ENCODE measurements at regions not wholly inside any gene's neighbourhood (a gene's known extent, or its start where the extent isn't known, plus 50 kb on each side); places are given as distances from the start of the nearest gene placed in this dataset.

DNA sequence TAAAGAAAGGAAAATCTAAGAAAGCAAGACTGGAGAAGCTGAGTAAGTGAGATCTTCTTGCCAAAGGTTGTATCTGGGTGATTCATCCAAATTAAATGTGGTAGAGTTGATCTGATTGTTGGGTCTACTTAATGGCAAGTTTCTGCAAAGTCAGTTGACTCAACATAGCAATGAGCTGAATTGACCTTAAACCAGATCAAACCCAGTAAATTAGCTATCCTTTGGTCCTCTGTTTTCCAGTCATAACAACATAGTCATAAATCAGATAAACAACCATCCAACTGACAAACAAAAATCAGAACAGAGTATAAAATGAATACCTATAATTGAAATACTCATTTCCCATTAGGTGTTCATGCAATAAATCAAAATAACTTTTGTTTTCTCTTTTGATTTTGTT is 142.6 kb upstream of the CFAP20DC start:
- no peak for DNase-seq (ENCODE audit: low spot score)
- no peak for TF ChIP-seq CTCF (IDR thresholded peaks at IDR 0.05)
- Histone ChIP-seq H3K27ac (no peak overlapping the region), H3K4me3 (no peak overlapping the region)

GRCh38 chr3:59191651-59192050 is 141.8 kb upstream of the CFAP20DC start:
- Histone ChIP-seq H3K4me3 (no peak overlapping the region), H3K27ac (no peak overlapping the region)
- TF ChIP-seq CTCF (IDR thresholded peaks at IDR 0.05), result no peak
- no peak for DNase-seq (ENCODE audit: low spot score)

DNA sequence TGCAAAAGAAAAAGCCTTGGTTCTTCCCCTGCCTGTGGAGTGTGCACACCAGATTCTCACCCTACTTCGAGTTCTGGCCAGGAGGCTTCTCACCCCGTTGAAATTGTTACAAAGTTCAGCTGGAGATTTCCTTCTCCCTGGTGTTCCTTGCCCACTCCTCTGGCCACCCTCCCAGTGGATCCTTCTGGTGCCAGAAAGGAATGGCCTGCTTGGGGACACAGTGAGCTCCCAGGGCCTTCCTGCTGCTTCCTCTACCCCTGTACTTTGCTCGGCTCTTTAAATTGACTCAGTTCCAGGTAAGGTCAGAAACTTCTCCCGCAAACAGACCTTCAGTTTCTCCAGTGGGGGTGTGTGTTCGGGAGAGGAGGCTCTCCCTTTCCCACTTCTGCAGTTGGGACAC is 140.1 kb upstream of the CFAP20DC start:
- no peak for TF ChIP-seq CTCF (IDR thresholded peaks at IDR 0.05)
- DNase-seq (ENCODE audit: low spot score), result no peak
- Histone ChIP-seq H3K4me3 (no peak overlapping the region), H3K27ac (no peak overlapping the region)

DNA sequence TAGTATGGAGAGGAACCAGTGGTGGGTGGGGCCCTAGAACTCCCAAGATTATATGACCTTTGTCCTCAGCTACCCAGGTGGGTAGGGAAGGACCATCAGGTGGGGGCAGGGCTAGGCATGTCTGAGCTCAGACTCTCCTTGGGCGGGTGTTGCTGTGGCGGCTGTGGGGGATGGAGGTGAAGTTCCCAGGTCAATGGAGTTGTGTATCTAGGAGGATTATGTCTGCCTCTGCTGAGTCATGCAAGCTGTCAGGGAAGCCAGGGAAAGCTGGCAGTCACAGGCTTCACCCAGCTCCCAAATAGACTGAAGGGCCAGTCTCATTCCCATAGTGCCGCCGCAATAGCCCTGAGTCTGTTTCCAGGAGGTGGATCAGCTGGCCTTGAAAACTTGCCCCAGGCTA is 139.7 kb upstream of the CFAP20DC start:
- no peak for TF ChIP-seq CTCF (IDR thresholded peaks at IDR 0.05)
- no peak for DNase-seq (ENCODE audit: low spot score)
- no peak overlapping the region for H3K27ac ChIP-seq
- H3K4me3 ChIP-seq, result no peak overlapping the region

- no peak for DNase-seq (ENCODE audit: low spot score)
- no peak for TF ChIP-seq CTCF (IDR thresholded peaks at IDR 0.05)
- no peak overlapping the region for H3K4me3 ChIP-seq
- no peak overlapping the region for H3K27ac ChIP-seq
Observed at GRCh38 chr3:59186725-59187124, 136.9 kb upstream of the CFAP20DC start.

DNA sequence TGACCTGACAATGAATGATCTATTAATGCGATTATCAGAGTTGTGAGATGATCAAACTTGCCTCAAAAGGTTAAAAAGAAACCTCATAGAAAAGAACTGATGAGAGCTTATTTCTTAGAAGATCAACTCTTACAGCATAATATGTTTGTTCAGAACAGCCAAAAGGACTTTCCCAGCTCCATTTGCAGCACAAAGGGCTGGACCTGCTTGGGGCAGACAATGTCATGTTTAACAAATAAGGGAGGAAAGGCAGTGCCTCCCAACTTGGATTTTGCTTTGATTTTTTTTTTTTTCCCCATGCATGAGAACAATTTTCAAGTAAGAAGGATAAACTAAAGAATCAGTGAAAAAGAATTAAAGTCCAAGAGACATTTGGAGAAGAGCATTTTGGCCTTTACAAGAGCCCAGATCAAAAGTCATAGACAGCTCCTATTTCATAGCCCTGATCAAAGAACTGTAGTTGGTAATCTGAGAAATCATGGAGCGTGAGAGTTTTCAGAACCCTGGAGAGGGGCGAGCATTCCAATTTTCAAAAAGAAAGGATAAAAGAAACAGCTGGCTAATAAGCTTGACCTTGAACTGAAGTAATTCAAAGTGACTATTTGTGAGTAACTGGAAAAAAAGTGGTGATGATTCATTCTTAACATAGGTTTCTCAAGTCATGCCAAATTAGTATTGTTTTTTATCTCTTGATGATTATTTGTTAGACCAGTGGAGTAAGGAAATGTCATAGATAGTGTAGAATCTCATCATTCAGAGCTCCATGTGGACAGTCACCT is 136.0 kb upstream of the CFAP20DC start:
- no peak overlapping the region for H3K27ac ChIP-seq
- no peak for TF ChIP-seq CTCF (IDR thresholded peaks at IDR 0.05)

GRCh38 chr3:59180006-59180405 is 130.2 kb upstream of the CFAP20DC start:
- no peak for DNase-seq (ENCODE audit: low spot score)
- no peak for TF ChIP-seq CTCF (IDR thresholded peaks at IDR 0.05)
- H3K4me3 ChIP-seq, result no peak overlapping the region
- H3K27ac ChIP-seq, result no peak overlapping the region

More for the DNA sequence above, 136.0 kb upstream of the CFAP20DC start:
- DNase-seq (ENCODE audit: low spot score), result no peak
- H3K4me3 ChIP-seq, result no peak overlapping the region
